Activated naive CD8-positive, alpha-beta T cell treated with anti-CD3 and anti-CD28 coated beads, Interleukin-2, amount 50 U/mL, for 24 hours (primary cell): ENCODE measurements at regions not wholly inside any gene's neighbourhood (a gene's known extent, or its start where the extent isn't known, plus 50 kb on each side); places are given as distances from the start of the nearest gene placed in this dataset.

Experiments used
- ATAC-seq: fragments of 150-1000 bp; cut with Tn5 transposase; one replicate; pipeline ENCODE4 v1.10.0; 2021
- DNase-seq: peaks from one replicate; pipeline ENCODE4 v3.0.0; 2021
- H3K27ac Mint-ChIP-seq: one replicate; pipeline ENCODE4 v1.8.0; 2021; ENCODE audit warnings: mild to moderate bottlenecking, mixed read lengths
- H3K27me3 Mint-ChIP-seq: one replicate; pipeline ENCODE4 v1.8.0; 2021; ENCODE audit warnings: mixed read lengths
- H3K36me3 Mint-ChIP-seq: one replicate; pipeline ENCODE4 v1.8.0; 2021; ENCODE audit warnings: low read depth, mixed read lengths
- H3K4me1 Mint-ChIP-seq: one replicate; pipeline ENCODE4 v1.8.0; 2021; ENCODE audit warnings: mixed read lengths
- H3K4me3 Mint-ChIP-seq: one replicate; pipeline ENCODE4 v1.8.0; 2021; ENCODE audit warnings: mild to moderate bottlenecking, moderate library complexity, mixed read lengths
- H3K9me3 Mint-ChIP-seq: one replicate; pipeline ENCODE4 v1.8.0; 2021; ENCODE audit warnings: mixed read lengths

GRCh38 chr15:62938825-62939224 is 103.7 kb upstream of the TPM1 start:
- H3K9me3 Mint-ChIP-seq, result no peaks in the 10 kb centered on the region
- ATAC-seq, result no peak
- H3K4me3 Mint-ChIP-seq, result no peak overlapping the region
- no peaks in the 10 kb centered on the region for H3K4me1 Mint-ChIP-seq
- H3K27me3 Mint-ChIP-seq, result peaks cover 19% of the 10 kb centered on the region
- no peak for DNase-seq
- no peak overlapping the region for H3K27ac Mint-ChIP-seq
- H3K36me3 Mint-ChIP-seq, result no peaks in the 10 kb centered on the region

GRCh38 chr15:62940093-62940754 is 102.3 kb upstream of the TPM1 start:
- Mint-ChIP-seq H3K27me3 (peaks cover 21% of the 10 kb centered on the region), H3K4me1 (no peaks in the 10 kb centered on the region), H3K9me3 (no peaks in the 10 kb centered on the region), H3K27ac (no peak overlapping the region), H3K36me3 (no peaks in the 10 kb centered on the region), H3K4me3 (no peak overlapping the region)
- ATAC-seq, result peak; percentile 24
- no peak for DNase-seq

DNA sequence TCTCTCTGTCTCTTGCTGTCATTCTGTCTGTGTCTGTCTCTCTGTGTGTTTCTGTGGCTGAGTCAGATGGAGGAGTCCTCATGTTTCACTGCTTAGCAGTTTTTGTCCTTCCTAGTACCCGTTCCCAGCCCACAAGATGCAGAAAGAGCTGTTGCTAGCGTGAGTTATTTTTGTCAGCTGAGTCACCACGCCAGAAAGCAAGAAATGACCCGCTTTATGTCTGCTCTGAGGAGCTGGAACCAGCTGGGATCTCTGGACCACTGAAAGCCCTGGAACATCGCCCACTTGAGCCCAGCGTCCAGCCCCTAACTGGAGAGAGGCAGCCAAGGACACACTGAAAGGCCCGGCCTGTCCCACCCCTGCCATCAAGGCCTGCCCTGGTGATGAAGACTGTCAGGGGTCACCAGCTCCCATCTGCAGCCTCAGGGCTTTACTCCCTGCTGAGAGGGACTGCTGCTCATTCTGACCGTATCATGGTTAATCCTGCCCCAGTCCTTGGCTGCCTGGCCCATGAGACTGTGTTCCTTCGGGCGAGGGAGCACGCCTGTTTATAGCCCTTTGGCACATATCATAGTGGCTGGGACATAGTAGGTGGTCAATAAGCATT is 101.7 kb upstream of the TPM1 start:
- Mint-ChIP-seq H3K4me3 (no peak overlapping the region), H3K4me1 (no peaks in the 10 kb centered on the region), H3K36me3 (no peaks in the 10 kb centered on the region), H3K27ac (no peak overlapping the region), H3K9me3 (no peaks in the 10 kb centered on the region), H3K27me3 (peaks cover 18% of the 10 kb centered on the region)
- DNase-seq (no peak), ATAC-seq (peak; percentile 36)

- no peak overlapping the region for H3K27ac Mint-ChIP-seq
- no peak overlapping the region for H3K4me3 Mint-ChIP-seq
- peaks cover 11% of the 10 kb centered on the region for H3K27me3 Mint-ChIP-seq
- no peaks in the 10 kb centered on the region for H3K36me3 Mint-ChIP-seq
- no peaks in the 10 kb centered on the region for H3K9me3 Mint-ChIP-seq
- ATAC-seq (no peak), DNase-seq (no peak)
- H3K4me1 Mint-ChIP-seq, result no peaks in the 10 kb centered on the region
These were observed 100.8 kb upstream of the TPM1 start for GRCh38 chr15:62941699-62942098.

DNA sequence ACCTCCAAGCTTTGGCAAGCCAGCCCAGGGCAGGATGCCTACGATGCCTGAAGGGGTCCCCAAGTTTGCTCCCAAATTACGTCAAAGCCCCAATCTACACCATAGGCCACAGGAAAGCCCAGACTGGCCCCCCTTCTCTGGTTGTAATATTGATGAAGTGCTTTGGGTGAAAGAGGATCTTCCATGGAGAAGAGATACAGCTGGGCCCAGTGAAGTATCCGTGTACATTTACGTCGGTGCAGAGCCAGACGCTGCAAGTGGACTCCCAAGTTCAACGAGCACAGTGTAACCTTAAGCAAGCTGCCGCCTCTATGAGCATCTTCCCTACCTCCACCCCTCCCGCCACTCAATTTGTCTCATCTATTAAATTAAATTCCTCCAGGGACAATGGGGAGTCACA is 100.1 kb upstream of the TPM1 start:
- DNase-seq (no peak), ATAC-seq (no peak)
- no peak overlapping the region for H3K4me3 Mint-ChIP-seq
- H3K9me3 Mint-ChIP-seq, result no peaks in the 10 kb centered on the region
- no peaks in the 10 kb centered on the region for H3K4me1 Mint-ChIP-seq
- peaks cover 11% of the 10 kb centered on the region for H3K27me3 Mint-ChIP-seq
- no peak overlapping the region for H3K27ac Mint-ChIP-seq
- H3K36me3 Mint-ChIP-seq, result no peaks in the 10 kb centered on the region

DNA sequence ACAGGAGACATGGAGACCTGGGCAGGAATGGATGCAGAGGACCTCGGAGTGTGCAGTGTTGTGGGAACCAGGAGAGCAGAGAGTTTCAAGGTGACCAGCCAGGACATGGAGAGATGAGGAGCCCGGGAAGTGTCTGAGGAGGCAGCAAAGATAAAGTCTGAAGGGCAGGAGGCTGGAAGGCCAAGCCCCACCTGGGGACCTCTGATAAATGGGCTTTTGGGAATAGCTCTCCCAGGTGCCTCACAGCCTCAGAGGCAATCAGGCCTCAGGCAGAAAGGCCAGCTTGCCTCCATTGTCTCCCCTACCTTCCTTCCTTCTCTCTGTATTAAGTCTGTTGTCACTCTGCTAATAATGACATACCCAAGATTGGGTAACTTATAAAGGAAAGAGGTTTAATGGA is 97.5 kb upstream of the TPM1 start:
- Mint-ChIP-seq H3K27me3 (peaks cover 21% of the 10 kb centered on the region), H3K36me3 (no peaks in the 10 kb centered on the region), H3K4me1 (no peaks in the 10 kb centered on the region), H3K27ac (no peak overlapping the region), H3K4me3 (no peak overlapping the region), H3K9me3 (no peaks in the 10 kb centered on the region)
- no peak for DNase-seq
- no peak for ATAC-seq

- no peak for DNase-seq
- peaks cover 21% of the 10 kb centered on the region for H3K27me3 Mint-ChIP-seq
- no peaks in the 10 kb centered on the region for H3K9me3 Mint-ChIP-seq
- H3K27ac Mint-ChIP-seq, result no peak overlapping the region
- no peak for ATAC-seq
- no peaks in the 10 kb centered on the region for H3K36me3 Mint-ChIP-seq
- H3K4me3 Mint-ChIP-seq, result no peak overlapping the region
- no peaks in the 10 kb centered on the region for H3K4me1 Mint-ChIP-seq
These were observed 96.8 kb upstream of the TPM1 start for GRCh38 chr15:62945760-62946159.

- no peaks in the 10 kb centered on the region for H3K9me3 Mint-ChIP-seq
- DNase-seq, result no peak
- ATAC-seq, result no peak
- no peak overlapping the region for H3K27ac Mint-ChIP-seq
- H3K27me3 Mint-ChIP-seq, result peaks cover 21% of the 10 kb centered on the region
- no peaks in the 10 kb centered on the region for H3K4me1 Mint-ChIP-seq
- no peaks in the 10 kb centered on the region for H3K36me3 Mint-ChIP-seq
- H3K4me3 Mint-ChIP-seq, result no peak overlapping the region
These were observed 95.6 kb upstream of the TPM1 start for GRCh38 chr15:62946940-62947339.

DNA sequence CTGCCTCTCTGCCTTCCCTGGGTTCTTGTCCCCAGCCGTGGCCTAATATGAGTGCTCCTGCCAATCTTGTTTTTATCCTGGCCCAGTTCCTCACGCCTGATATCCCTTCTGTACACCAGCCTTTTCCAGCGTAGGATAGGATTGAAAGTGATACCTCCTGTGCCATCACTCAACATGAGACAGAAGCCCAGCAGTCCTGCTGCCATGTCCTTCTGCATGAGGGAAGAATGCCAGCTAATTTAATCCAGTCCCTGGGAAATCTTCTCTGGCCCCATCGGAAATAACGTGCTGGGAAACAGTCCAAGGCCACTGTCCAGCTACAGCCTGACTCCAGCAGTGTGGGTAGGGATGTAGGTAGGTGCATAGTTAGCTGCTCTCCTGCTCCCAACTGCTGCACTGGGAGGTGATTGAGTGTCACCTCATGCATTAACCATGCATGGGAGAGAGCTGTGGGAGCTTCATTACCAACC is 92.0 kb upstream of the TPM1 start:
- no peak overlapping the region for H3K4me3 Mint-ChIP-seq
- H3K27me3 Mint-ChIP-seq, result peaks cover 24% of the 10 kb centered on the region
- H3K4me1 Mint-ChIP-seq, result no peaks in the 10 kb centered on the region
- no peak for DNase-seq
- no peaks in the 10 kb centered on the region for H3K36me3 Mint-ChIP-seq
- no peak overlapping the region for H3K27ac Mint-ChIP-seq
- H3K9me3 Mint-ChIP-seq, result no peaks in the 10 kb centered on the region
- ATAC-seq, result no peak

DNA sequence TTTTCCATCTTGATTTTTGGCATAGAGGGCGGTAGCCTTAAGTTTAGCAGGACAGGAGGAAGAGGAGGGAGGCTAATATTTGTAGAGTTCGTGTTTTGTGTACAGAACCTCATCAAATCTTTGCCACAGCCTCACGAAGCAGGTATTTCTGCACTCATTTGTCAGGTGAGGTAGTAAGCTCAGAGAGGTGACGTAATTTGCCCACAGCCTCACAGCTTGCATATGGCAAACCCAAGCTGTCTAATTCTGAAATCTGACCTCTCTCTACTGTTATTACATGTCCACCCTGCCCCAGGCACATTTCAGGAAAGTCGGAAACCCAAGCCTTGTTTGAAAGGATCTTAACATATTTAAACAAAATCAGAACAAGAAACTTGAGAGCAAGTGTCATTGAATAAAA is 91.1 kb upstream of the TPM1 start:
- Mint-ChIP-seq H3K4me1 (no peaks in the 10 kb centered on the region), H3K27ac (no peak overlapping the region), H3K36me3 (no peaks in the 10 kb centered on the region), H3K9me3 (no peaks in the 10 kb centered on the region), H3K27me3 (peaks cover 24% of the 10 kb centered on the region), H3K4me3 (no peak overlapping the region)
- no peak for ATAC-seq
- no peak for DNase-seq

DNA sequence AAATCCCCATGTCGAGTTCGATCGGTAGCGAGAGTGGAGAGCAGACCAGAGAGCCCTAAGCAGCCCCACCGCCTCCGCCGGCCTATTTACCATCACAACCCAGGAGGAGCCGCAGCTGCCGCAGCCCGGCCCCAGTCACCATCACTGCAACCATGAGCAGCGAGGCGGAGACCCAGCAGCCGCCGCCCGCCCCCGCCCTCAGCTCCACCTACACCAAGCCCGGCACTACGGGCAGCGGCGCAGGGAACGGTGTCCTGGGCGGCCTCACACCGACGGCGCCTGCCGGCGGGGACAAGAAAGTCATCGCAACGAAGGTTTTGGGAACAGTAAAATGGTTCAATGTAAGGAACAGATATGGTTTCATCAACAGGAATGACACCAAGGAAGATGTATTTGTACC is 89.5 kb upstream of the TPM1 start:
- Mint-ChIP-seq H3K4me1 (no peaks in the 10 kb centered on the region), H3K9me3 (no peaks in the 10 kb centered on the region)

DNA sequence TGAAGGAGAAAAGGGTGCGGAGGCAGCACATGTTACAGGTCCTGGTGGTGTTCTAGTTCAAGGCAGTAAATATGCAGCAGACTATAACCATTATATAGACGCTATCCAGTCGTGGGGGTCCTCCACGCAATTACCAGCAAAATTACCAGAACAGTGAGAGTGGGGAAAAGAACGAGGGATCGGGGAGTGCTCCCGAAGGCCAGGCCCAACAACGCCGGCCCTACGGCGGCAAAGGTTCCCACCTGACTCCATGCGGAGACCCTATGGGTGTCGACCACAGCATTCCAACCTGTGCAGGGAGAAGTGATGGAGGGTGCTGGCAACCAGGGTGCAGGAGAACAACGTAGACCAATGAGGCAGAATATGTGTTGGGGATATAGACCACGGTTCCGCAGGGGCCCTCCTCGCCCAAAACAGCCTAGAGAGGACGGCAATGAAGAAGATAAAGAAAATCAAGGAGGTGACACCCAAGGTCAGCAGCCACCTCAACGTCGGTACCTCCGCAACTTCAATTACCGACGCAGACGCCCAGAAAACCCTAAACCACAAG is 89.0 kb upstream of the TPM1 start:
- ATAC-seq (no peak), DNase-seq (no peak)
- Mint-ChIP-seq H3K4me3 (no peak overlapping the region), H3K27me3 (peaks cover 18% of the 10 kb centered on the region), H3K9me3 (no peaks in the 10 kb centered on the region), H3K36me3 (no peaks in the 10 kb centered on the region), H3K27ac (no peak overlapping the region), H3K4me1 (no peaks in the 10 kb centered on the region)

More for the DNA sequence above, 89.5 kb upstream of the TPM1 start:
- Mint-ChIP-seq H3K27ac (no peak overlapping the region), H3K36me3 (no peaks in the 10 kb centered on the region), H3K27me3 (peaks cover 20% of the 10 kb centered on the region), H3K4me3 (no peak overlapping the region)
- DNase-seq (no peak), ATAC-seq (no peak)

DNA sequence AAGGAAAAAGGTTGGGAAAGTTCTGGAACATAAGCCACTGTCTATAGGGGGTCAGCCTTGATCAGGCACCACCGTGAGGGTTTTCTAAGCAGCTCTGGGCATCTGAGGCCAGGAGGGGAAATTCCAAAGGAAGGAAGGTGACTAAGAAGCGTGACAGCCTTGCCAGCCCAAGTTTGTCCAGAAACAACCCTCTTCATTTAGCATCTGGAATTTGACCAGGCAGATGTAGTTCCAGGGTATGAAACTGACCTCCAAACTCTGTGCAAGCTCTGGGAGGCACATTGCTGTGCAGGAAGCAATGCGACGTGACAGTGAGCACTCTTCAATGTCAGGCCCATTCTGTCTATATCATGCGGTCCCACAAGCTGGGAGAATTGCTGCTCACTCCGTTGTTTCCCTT is 85.4 kb upstream of the TPM1 start:
- ATAC-seq (no peak), DNase-seq (no peak)
- no peaks in the 10 kb centered on the region for H3K9me3 Mint-ChIP-seq
- no peak overlapping the region for H3K4me3 Mint-ChIP-seq
- no peaks in the 10 kb centered on the region for H3K36me3 Mint-ChIP-seq
- no peaks in the 10 kb centered on the region for H3K4me1 Mint-ChIP-seq
- peaks cover 10% of the 10 kb centered on the region for H3K27me3 Mint-ChIP-seq
- H3K27ac Mint-ChIP-seq, result no peak overlapping the region

- ATAC-seq (no peak), DNase-seq (no peak)
- H3K4me3 Mint-ChIP-seq, result no peak overlapping the region
- no peaks in the 10 kb centered on the region for H3K4me1 Mint-ChIP-seq
- H3K36me3 Mint-ChIP-seq, result no peaks in the 10 kb centered on the region
- peaks cover 3% of the 10 kb centered on the region for H3K27me3 Mint-ChIP-seq
- no peaks in the 10 kb centered on the region for H3K9me3 Mint-ChIP-seq
- no peak overlapping the region for H3K27ac Mint-ChIP-seq
These were observed 83.8 kb upstream of the TPM1 start for GRCh38 chr15:62958528-62959363.

GRCh38 chr15:62961134-62961533 is 81.4 kb upstream of the TPM1 start:
- no peak overlapping the region for H3K27ac Mint-ChIP-seq
- no peaks in the 10 kb centered on the region for H3K9me3 Mint-ChIP-seq
- DNase-seq (no peak), ATAC-seq (no peak)
- no peaks in the 10 kb centered on the region for H3K36me3 Mint-ChIP-seq
- H3K27me3 Mint-ChIP-seq, result no peaks in the 10 kb centered on the region
- H3K4me1 Mint-ChIP-seq, result no peaks in the 10 kb centered on the region
- no peak overlapping the region for H3K4me3 Mint-ChIP-seq
